K562 (cell line): ENCODE measurements at regions not wholly inside any gene's neighbourhood (a gene's known extent, or its start where the extent isn't known, plus 50 kb on each side); places are given as distances from the start of the nearest gene placed in this dataset.

Source experiments
- JUND ChIP-seq, 2 experiments: IDR thresholded peaks; 2 replicates in 1 of 2; 3 replicates in 1 of 2; pipeline ENCODE4 v1.6.1; 2011; ENCODE audit warnings: borderline replicate concordance in 2 of 2, low read depth in 2 of 2, low read length in 2 of 2, improper control_type of control experiment in 1 of 2, missing biosample characterization in 1 of 2, missing genetic modification characterization in 1 of 2, missing genetic modification reagents in 1 of 2
- MAFK ChIP-seq: IDR thresholded peaks from 2 replicates; pipeline ENCODE4 v1.6.1; 2011; ENCODE audit warnings: low read length, improper control_type of control experiment
- MED1 ChIP-seq: sonication (generic); formaldehyde crosslinking; IDR thresholded peaks from 2 replicates; pipeline ENCODE4 v1.8.1; 2023; ENCODE audit warnings: missing genetic modification reagents, borderline replicate concordance
- NR2C2 ChIP-seq, 2 experiments: fragments of 200-800 bp in 1 of 2; sonication (Bioruptor generic) in 1 of 2; sonication (generic) in 1 of 2; formaldehyde crosslinking in 1 of 2; IDR thresholded peaks; 2 replicates each; pipeline versions ENCODE4 v1.6.1 to v1.8.0; 2016 to 2022; ENCODE audit warnings: mild to moderate bottlenecking in 1 of 2, missing compliant biosample characterization in 1 of 2, missing genetic modification characterization in 1 of 2, missing genetic modification reagents in 1 of 2
- ZBTB1 ChIP-seq: sonication (generic); formaldehyde crosslinking; IDR thresholded peaks from 2 replicates; pipeline ENCODE4 v1.8.1; 2023; ENCODE audit warnings: missing genetic modification reagents, low read depth, mild to moderate bottlenecking, borderline replicate concordance
- ZEB2 ChIP-seq: fragments of 450-650 bp; IDR thresholded peaks from 2 replicates; pipeline ENCODE4 v1.6.1; 2016
- TF ChIP-seq, protein P1 (sequence below): IDR thresholded peaks from 2 replicates; pipeline ENCODE4 v1.6.1; 2012; ENCODE audit warnings: low read depth, low read length, improper control_type of control experiment, borderline replicate concordance
- TF ChIP-seq, protein P2 (sequence below), 2 experiments: fragments of 450-650 bp in 1 of 2; sonication (generic) in 1 of 2; formaldehyde crosslinking in 1 of 2; IDR thresholded peaks in 1 of 2; conservative IDR thresholded peaks in 1 of 2; 2 replicates each; pipeline versions ENCODE4 v1.6.1 to v1.8.1; 2016 to 2023; ENCODE audit warnings: mild to moderate bottlenecking in 2 of 2, moderate library complexity in 2 of 2, inconsistent platforms in 1 of 2, missing genetic modification reagents in 1 of 2
- TF ChIP-seq, protein P3 (sequence below): fragments of 150-350 bp; IDR thresholded peaks from 2 replicates; pipeline ENCODE4 v1.6.1; 2014; ENCODE audit warnings: low read depth, mild to moderate bottlenecking, low read length, borderline replicate concordance

DNA sequence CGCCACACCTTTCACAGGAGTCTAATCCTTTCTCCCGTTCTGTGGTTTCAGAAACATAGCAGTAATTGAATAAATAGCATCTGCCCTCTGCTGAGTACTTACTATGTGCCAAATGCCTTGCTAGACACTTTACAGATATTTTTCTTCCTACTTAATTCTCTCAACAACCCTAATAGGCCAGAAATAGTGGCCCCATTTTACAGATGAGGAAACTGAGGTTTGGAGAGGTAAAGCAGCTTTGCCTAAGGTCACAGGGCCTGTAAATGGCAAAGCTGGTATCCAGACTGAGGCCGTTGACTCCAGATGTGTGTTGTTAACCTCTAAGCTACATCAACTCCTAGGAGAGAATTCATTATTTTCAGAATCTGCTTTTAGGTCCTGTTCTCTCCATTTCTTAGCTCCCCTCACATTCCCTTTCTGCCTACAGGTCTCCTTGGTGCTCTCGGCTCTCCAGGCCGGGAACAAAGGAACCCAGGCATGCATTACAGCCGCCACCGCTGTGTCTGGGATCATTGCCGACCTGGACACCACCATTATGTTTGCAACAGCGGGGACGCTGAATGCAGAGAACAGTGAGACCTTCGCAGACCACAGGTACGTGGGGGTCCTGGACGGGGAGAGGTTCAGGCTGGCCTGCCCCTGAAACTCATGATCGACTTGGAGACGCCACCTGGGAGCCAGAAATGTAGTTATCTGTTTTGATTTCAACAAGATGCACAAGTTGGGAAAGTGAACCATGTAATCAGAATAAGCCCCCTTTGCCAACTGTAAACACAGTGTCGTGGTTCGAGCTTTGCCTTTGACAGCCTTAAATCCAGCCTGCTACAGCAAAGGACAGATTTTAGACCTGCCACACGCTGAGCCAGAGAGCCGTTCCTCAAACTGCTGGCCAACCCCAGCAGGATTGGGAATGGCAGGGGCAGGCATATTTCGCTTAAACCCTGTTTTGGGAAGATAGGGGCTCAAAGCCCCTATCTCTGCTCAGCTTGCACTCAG, 246.5 kb upstream of the TPM1 start:
- TF ChIP-seq MED1 (CRISPR knock-in tag), result no peak
- TF ChIP-seq MAFK, result no peak
- TF ChIP-seq, protein P1, sequence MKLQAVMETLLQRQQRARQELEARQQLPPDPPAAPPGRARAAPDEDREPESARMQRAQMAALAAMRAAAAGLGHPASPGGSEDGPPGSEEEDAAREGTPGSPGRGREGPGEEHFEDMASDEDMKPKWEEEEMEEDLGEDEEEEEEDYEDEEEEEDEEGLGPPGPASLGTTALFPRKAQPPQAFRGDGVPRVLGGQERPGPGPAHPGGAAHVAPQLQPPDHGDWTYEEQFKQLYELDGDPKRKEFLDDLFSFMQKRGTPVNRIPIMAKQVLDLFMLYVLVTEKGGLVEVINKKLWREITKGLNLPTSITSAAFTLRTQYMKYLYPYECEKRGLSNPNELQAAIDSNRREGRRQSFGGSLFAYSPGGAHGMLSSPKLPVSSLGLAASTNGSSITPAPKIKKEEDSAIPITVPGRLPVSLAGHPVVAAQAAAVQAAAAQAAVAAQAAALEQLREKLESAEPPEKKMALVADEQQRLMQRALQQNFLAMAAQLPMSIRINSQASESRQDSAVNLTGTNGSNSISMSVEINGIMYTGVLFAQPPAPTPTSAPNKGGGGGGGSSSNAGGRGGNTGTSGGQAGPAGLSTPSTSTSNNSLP, result no peak
- TF ChIP-seq ZEB2, result no peak
- no peak for TF ChIP-seq JUND (IDR thresholded peaks at IDR 0.05; ENCODE audit: borderline replicate concordance, low read depth, low read length)
- TF ChIP-seq JUND (tag; IDR thresholded peaks at IDR 0.05; ENCODE audit: borderline replicate concordance, low read depth, low read length), result no peak
- TF ChIP-seq ZBTB1, result no peak
- TF ChIP-seq, protein P2, sequence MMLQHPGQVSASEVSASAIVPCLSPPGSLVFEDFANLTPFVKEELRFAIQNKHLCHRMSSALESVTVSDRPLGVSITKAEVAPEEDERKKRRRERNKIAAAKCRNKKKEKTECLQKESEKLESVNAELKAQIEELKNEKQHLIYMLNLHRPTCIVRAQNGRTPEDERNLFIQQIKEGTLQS (IDR thresholded peaks at IDR 0.05), result no peak
- TF ChIP-seq, protein P2 (CRISPR knock-in tag; conservative IDR thresholded peaks at IDR 0.05), result no peak
- no peak for TF ChIP-seq NR2C2 (CRISPR knock-in tag; IDR thresholded peaks at IDR 0.05)
- no peak for TF ChIP-seq NR2C2 (tag; IDR thresholded peaks at IDR 0.05)
- TF ChIP-seq, protein P3, sequence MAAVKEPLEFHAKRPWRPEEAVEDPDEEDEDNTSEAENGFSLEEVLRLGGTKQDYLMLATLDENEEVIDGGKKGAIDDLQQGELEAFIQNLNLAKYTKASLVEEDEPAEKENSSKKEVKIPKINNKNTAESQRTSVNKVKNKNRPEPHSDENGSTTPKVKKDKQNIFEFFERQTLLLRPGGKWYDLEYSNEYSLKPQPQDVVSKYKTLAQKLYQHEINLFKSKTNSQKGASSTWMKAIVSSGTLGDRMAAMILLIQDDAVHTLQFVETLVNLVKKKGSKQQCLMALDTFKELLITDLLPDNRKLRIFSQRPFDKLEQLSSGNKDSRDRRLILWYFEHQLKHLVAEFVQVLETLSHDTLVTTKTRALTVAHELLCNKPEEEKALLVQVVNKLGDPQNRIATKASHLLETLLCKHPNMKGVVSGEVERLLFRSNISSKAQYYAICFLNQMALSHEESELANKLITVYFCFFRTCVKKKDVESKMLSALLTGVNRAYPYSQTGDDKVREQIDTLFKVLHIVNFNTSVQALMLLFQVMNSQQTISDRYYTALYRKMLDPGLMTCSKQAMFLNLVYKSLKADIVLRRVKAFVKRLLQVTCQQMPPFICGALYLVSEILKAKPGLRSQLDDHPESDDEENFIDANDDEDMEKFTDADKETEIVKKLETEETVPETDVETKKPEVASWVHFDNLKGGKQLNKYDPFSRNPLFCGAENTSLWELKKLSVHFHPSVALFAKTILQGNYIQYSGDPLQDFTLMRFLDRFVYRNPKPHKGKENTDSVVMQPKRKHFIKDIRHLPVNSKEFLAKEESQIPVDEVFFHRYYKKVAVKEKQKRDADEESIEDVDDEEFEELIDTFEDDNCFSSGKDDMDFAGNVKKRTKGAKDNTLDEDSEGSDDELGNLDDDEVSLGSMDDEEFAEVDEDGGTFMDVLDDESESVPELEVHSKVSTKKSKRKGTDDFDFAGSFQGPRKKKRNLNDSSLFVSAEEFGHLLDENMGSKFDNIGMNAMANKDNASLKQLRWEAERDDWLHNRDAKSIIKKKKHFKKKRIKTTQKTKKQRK, result no peak
